Neural progenitor cell (in vitro differentiated cells): ENCODE measurements at regions not wholly inside any gene's neighbourhood (a gene's known extent, or its start where the extent isn't known, plus 50 kb on each side); places are given as distances from the start of the nearest gene placed in this dataset.
"Not testable (repeated sequence)": the region's sequence is repeated elsewhere in the genome, so short reads cannot be mapped to it uniquely, and the experiment has no call there.

Source experiments
- DNase-seq: peaks from one replicate; pipeline ENCODE4 v3.0.0-alpha.2; 2016; ENCODE audit warnings: low spot score
- H2AFZ ChIP-seq: fragments of 200-600 bp; sonication (generic); replicated peaks from 2 replicates; pipeline ENCODE4 v1.6.1; 2016; ENCODE audit warnings: antibody characterized with exemption
- H3F3A ChIP-seq: fragments of 200-600 bp; sonication (generic); 2 replicates; pipeline ENCODE4 v1.6.1; 2016; ENCODE audit warnings: antibody characterized with exemption, low read depth
- H3K27ac ChIP-seq: fragments of 200-600 bp; sonication (generic); 2 replicates; pipeline ENCODE4 v1.5.1; 2016; ENCODE audit warnings: mild to moderate bottlenecking
- H3K27me3 ChIP-seq: fragments of 200-600 bp; sonication (generic); 2 replicates; pipeline ENCODE4 v1.6.1; 2016; ENCODE audit warnings: mild to moderate bottlenecking, moderate library complexity
- H3K36me3 ChIP-seq: fragments of 200-600 bp; sonication (generic); 2 replicates; pipeline ENCODE4 v1.5.1; 2016
- H3K4me1 ChIP-seq: fragments of 200-600 bp; sonication (generic); 2 replicates; pipeline ENCODE4 v1.6.1; 2016; ENCODE audit warnings: mixed run types
- H3K4me2 ChIP-seq: fragments of 200-600 bp; sonication (generic); 2 replicates; pipeline ENCODE4 v1.6.1; 2016
- H3K4me3 ChIP-seq: fragments of 200-600 bp; sonication (generic); 2 replicates; pipeline ENCODE4 v1.5.1; 2016
- H3K79me2 ChIP-seq: fragments of 200-600 bp; sonication (generic); 2 replicates; pipeline ENCODE4 v1.6.1; 2016; ENCODE audit warnings: low read depth
- H3K9ac ChIP-seq: fragments of 200-600 bp; sonication (generic); 2 replicates; pipeline ENCODE4 v1.6.1; 2016
- H3K9me3 ChIP-seq: fragments of 200-600 bp; sonication (generic); 2 replicates; pipeline ENCODE4 v1.5.1; 2016; ENCODE audit warnings: low read depth
- H4K20me1 ChIP-seq: fragments of 200-600 bp; sonication (generic); 2 replicates; pipeline ENCODE4 v1.6.1; 2016; ENCODE audit warnings: low read depth
- H3K27ac Mint-ChIP-seq: 3 replicates; pipeline ENCODE4 v1.8.0; 2021; ENCODE audit warnings: mixed read lengths
- H3K27me3 Mint-ChIP-seq: 2 replicates; pipeline ENCODE4 v1.8.0; 2022; ENCODE audit warnings: low read depth, mild to moderate bottlenecking, inconsistent platforms, moderate library complexity, mixed read lengths; ENCODE audit not compliant: insufficient read depth
- H3K36me3 Mint-ChIP-seq: 3 replicates; pipeline ENCODE4 v1.8.0; 2021; ENCODE audit warnings: mixed read lengths
- H3K4me1 Mint-ChIP-seq: 3 replicates; pipeline ENCODE4 v1.8.0; 2021; ENCODE audit warnings: mixed read lengths
- H3K4me3 Mint-ChIP-seq: 3 replicates; pipeline ENCODE4 v1.8.0; 2021; ENCODE audit warnings: mild to moderate bottlenecking, moderate library complexity, mixed read lengths
- H3K9me3 Mint-ChIP-seq: 3 replicates; pipeline ENCODE4 v1.8.0; 2020; ENCODE audit warnings: mixed read lengths
- CTCF ChIP-seq: fragments of 200-600 bp; sonication (generic); IDR thresholded peaks from 2 replicates; pipeline ENCODE4 v1.5.1; 2017; ENCODE audit warnings: antibody characterized with exemption, mild to moderate bottlenecking
- EZH2 ChIP-seq: fragments of 200-600 bp; sonication (generic); IDR thresholded peaks from 2 replicates; pipeline ENCODE4 v1.6.1; 2017; ENCODE audit warnings: antibody characterized with exemption, mild to moderate bottlenecking, moderate library complexity
- EZH2phosphoT487 ChIP-seq: fragments of 200-600 bp; sonication (generic); IDR thresholded peaks from 2 replicates; pipeline ENCODE4 v1.6.1; 2017; ENCODE audit warnings: antibody characterized with exemption

DNA sequence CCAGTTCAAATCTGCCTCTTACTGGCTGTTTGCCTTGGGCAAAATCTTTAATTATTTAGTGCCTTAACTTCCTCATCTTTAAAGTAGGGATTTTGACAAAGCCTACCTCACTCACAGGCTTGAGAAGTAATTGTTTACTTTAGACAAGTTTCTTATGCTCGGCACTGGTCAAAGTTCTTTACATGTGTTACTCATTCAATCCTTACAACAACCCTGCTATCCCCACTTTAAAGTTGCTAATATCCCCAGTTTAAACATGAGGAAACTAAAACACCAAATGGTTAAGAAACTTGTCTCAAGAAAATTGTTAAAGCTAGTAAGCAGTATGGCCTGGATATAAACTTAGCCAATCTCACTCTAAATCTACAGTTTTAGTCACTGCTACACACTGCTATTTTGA, 204.0 kb upstream of the AVPR1A start:
- H3K36me3 ChIP-seq: no peaks in the 10 kb centered on the region
- no peaks in the 10 kb centered on the region for H3K27me3 ChIP-seq
- TF ChIP-seq EZH2phosphoT487: no peak
- TF ChIP-seq EZH2: no peak
- no peak for TF ChIP-seq CTCF
- Mint-ChIP-seq H3K4me3 (no peak overlapping the region), H3K4me1 (peaks cover 7% of the 10 kb centered on the region), H3K27ac (no peak overlapping the region), H3K27me3 (peaks cover 4% of the 10 kb centered on the region), H3K9me3 (no peaks in the 10 kb centered on the region), H3K36me3 (no peaks in the 10 kb centered on the region)
- no peaks in the 10 kb centered on the region for H4K20me1 ChIP-seq
- H3K79me2 ChIP-seq: no peaks in the 10 kb centered on the region
- H3K4me2 ChIP-seq: no peak overlapping the region
- no peaks in the 10 kb centered on the region for H3K4me1 ChIP-seq
- H3K9me3 ChIP-seq: no peaks in the 10 kb centered on the region
- no peaks in the 10 kb centered on the region for H3F3A ChIP-seq
- H2AFZ ChIP-seq: no peak overlapping the region
- no peak for DNase-seq
- H3K27ac ChIP-seq: no peak overlapping the region
- no peak overlapping the region for H3K4me3 ChIP-seq
- H3K9ac ChIP-seq: no peak overlapping the region

- Histone ChIP-seq H4K20me1 (no peaks in the 10 kb centered on the region), H3K4me1 (no peaks in the 10 kb centered on the region), H3F3A (no peaks in the 10 kb centered on the region), H3K4me3 (no peak overlapping the region), H3K4me2 (no peak overlapping the region), H3K36me3 (no peaks in the 10 kb centered on the region), H3K27me3 (no peaks in the 10 kb centered on the region), H3K27ac (no peak overlapping the region), H2AFZ (no peak overlapping the region), H3K79me2 (no peaks in the 10 kb centered on the region), H3K9ac (no peak overlapping the region), H3K9me3 (no peaks in the 10 kb centered on the region)
- H3K4me3 Mint-ChIP-seq: no peak overlapping the region
- no peaks in the 10 kb centered on the region for H3K36me3 Mint-ChIP-seq
- no peak for DNase-seq
- H3K27me3 Mint-ChIP-seq: no peaks in the 10 kb centered on the region
- no peaks in the 10 kb centered on the region for H3K9me3 Mint-ChIP-seq
- H3K4me1 Mint-ChIP-seq: no peaks in the 10 kb centered on the region
- TF ChIP-seq CTCF (no peak), EZH2 (no peak), EZH2phosphoT487 (no peak)
- H3K27ac Mint-ChIP-seq: no peak overlapping the region
Observed at GRCh38 chr12:63353559-63353958, 202.6 kb upstream of the AVPR1A start.

DNA sequence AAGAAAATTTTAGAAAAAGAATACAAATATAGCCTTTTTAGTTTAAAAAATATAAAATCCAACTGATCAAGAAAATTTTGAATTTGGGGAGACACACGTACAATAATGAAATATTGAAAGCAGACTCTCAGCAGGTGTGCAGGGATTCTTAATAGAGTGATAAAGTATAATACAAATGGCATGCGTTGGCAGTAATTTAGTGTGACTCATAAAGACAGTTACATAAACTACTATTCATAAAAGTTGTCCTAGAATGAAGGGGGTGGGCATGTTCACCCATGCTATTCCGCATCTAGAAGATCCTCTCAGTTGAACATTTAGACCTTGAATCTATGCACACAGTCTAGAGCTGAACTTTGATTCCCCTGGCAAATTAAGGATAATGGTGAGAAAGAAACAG, 200.4 kb upstream of the AVPR1A start:
- H3K4me1 Mint-ChIP-seq: no peaks in the 10 kb centered on the region
- no peaks in the 10 kb centered on the region for H3K4me1 ChIP-seq
- H4K20me1 ChIP-seq: no peaks in the 10 kb centered on the region
- no peaks in the 10 kb centered on the region for H3K36me3 Mint-ChIP-seq
- no peaks in the 10 kb centered on the region for H3K27me3 ChIP-seq
- no peak overlapping the region for H3K9ac ChIP-seq
- no peak overlapping the region for H3K4me3 Mint-ChIP-seq
- H3K79me2 ChIP-seq: no peaks in the 10 kb centered on the region
- TF ChIP-seq CTCF: no peak
- H3K4me3 ChIP-seq: no peak overlapping the region
- no peak overlapping the region for H3K27ac ChIP-seq
- no peak for DNase-seq
- no peaks in the 10 kb centered on the region for H3K9me3 ChIP-seq
- no peaks in the 10 kb centered on the region for H3K9me3 Mint-ChIP-seq
- H3K36me3 ChIP-seq: no peaks in the 10 kb centered on the region
- H3K27ac Mint-ChIP-seq: no peak overlapping the region
- no peaks in the 10 kb centered on the region for H3F3A ChIP-seq
- H3K27me3 Mint-ChIP-seq: no peaks in the 10 kb centered on the region
- H2AFZ ChIP-seq: no peak overlapping the region
- H3K4me2 ChIP-seq: no peak overlapping the region

DNA sequence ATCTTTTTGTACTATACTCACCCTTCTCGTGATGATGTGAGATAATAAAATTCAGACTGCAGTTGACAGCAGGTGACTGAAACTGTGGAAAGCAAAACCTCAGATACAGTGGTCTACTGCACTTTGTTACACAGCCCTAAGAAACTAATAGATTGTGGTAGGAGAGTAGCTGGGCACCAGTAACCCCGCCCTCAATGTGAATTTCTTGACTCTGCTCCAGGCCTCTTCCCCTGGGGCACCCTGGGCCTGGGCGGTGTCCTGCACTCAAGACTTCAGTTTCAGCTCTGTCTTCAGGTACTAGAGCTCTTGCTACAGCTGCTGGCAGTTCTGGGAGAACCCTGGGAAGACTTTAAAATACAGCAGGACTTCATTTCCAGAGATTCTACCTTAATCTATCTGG, 197.6 kb upstream of the AVPR1A start:
- no peaks in the 10 kb centered on the region for H3K36me3 Mint-ChIP-seq
- H3K4me1 Mint-ChIP-seq: no peaks in the 10 kb centered on the region
- no peak overlapping the region for H3K27ac Mint-ChIP-seq
- H3K4me3 ChIP-seq: no peak overlapping the region
- no peak for DNase-seq
- TF ChIP-seq CTCF (no peak), EZH2 (no peak), EZH2phosphoT487 (no peak)
- H3K27ac ChIP-seq: no peak overlapping the region
- H3K4me1 ChIP-seq: no peaks in the 10 kb centered on the region
- H3K79me2 ChIP-seq: no peaks in the 10 kb centered on the region
- no peak overlapping the region for H2AFZ ChIP-seq
- H3K9ac ChIP-seq: no peak overlapping the region
- H3K4me2 ChIP-seq: no peak overlapping the region
- H3K27me3 ChIP-seq: no peaks in the 10 kb centered on the region
- no peaks in the 10 kb centered on the region for H3K27me3 Mint-ChIP-seq
- no peaks in the 10 kb centered on the region for H3F3A ChIP-seq
- no peak overlapping the region for H3K4me3 Mint-ChIP-seq
- H3K9me3 Mint-ChIP-seq: no peaks in the 10 kb centered on the region
- no peaks in the 10 kb centered on the region for H4K20me1 ChIP-seq
- H3K36me3 ChIP-seq: no peaks in the 10 kb centered on the region
- no peaks in the 10 kb centered on the region for H3K9me3 ChIP-seq

DNA sequence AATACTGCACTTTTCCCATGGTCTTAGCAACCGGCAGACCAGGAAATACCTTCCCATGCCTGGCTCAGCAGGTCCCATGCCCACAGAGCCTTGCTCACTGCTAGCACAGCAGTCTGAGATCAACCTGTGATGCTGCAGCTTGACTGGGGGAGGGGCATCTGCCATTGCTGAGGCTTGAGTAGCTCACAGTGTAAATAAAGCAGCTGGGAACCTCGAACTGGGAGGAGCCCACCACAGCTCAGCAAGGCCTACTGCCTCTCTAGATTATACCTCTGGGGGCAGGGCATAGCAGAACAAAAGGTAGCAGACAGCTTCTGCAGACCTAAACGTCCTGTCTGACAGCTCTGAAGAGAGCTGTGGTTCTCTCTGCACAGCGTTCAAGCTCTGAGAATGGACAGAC, 186.2 kb upstream of the AVPR1A start:
- H2AFZ ChIP-seq: peak overlapping the region; percentile 94
- H3K4me1 ChIP-seq, H3K9ac ChIP-seq, H3K4me3 ChIP-seq, H3K36me3 ChIP-seq, H3K27ac ChIP-seq, H3K27me3 ChIP-seq, H3K4me3 Mint-ChIP-seq, H3F3A ChIP-seq, H3K27me3 Mint-ChIP-seq, H3K9me3 ChIP-seq, H3K79me2 ChIP-seq, H3K4me1 Mint-ChIP-seq, H3K36me3 Mint-ChIP-seq, H4K20me1 ChIP-seq, H3K27ac Mint-ChIP-seq: not testable (repeated sequence)
- peaks cover 10% of the 10 kb centered on the region for H3K9me3 Mint-ChIP-seq
- DNase-seq: peak; percentile 72
- peak overlapping the region; percentile 24 for H3K4me2 ChIP-seq
